ENCODE measurements at regions not wholly inside any gene's neighbourhood (a gene's known extent, or its start where the extent isn't known, plus 50 kb on each side); places are given as distances from the start of the nearest gene placed in this dataset.

DNA sequence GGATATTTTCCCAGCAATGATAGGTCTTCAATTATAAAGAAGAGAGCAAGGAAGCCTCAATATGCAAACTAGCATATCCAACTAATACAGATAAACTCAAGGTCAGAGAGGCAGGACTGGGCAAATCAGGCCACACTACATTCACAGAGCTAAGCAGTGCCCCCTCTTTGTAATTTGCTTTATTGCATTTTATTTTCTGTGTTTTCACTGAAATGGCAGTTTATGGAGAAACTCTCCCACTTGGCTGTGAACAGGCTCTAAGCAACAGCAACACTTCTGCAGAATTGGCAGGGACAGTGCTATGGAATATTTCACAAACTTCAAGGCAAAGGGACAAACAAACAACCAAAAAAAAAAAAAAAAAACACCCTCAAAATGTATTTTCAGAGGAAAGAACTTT, 93.4 kb upstream of the SOD1 start:
- DNase-seq (ENCODE audit: low read depth), result no peak

DNA sequence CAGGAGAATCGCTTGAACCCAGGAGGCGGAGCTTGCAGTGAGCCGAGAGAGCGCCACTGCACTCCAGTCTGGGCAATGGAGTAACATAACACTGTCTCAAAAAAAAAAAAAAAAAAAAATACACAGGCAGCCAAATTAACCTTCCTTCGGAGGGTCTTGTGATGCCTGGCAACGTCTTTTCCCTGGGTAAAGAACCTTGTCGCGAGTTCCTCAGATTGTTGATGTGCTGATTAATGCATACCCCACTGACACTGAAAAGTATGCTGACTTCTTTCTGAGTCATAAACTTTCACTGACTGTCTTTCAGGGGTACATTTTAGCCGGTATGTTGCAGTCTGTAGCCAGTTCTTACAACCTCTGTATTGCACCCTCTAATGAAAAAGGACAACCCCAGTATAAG, 95.1 kb upstream of the SOD1 start:
- DNase-seq (ENCODE audit: low read depth), result no peak

DNA sequence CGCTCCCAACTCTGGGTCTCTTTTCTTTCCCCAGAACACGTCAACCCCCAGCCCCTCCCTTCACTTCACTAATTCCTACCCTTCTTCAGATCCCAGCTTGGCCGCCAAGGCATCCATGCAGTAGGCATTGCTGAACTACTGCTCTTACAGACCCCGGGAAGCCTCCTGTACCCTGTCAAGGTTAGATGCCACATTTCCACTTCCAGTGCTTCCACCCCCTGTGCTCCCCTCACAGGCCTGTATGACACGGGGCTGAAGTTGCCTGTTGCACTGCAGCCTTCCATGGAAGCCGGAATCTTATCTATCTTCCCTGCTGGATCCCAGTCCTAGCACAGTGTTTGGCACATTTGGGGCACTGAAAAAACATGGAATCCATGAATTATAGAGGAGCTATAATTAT, 99.0 kb upstream of the SOD1 start:
- no peak for DNase-seq (ENCODE audit: low read depth)

DNA sequence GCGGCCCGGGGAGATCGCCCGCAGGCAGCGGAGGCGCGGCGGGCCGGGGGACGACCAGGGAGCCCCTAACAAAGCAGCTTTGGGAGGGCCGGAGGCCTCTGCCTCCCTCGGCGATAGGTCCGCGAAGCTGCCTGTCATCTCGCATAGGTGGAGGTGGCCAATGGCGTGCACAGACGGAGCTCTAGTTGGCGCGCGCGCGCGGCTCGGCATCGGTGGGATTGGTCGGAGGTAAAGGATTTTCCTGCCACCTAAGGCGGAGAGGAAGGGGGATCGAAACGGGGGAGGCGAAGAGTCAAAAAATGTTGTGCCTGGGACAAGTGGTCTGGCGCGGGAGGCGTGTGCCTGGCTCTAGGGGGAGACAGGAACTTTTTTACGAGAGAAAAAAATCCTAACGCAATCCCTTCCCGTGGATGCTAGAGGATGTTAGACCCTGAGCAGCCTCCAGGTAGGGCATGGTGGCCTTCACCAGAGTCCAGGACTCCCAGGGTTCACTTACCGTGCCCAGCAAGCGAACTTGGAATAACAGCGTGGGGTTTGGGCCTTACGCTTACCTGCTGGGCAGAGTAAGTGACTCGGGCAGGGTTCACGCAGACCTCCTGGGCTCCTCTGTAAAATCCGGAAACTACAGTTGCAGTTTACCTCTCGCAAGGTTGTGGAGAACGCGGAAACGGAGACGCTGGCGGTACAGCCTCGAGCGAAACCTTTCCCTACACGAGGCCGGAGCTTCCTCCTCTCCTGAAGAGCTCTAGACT, 99.9 kb upstream of the SOD1 start:
- DNase-seq (ENCODE audit: low read depth), result peak; percentile 80

DNA sequence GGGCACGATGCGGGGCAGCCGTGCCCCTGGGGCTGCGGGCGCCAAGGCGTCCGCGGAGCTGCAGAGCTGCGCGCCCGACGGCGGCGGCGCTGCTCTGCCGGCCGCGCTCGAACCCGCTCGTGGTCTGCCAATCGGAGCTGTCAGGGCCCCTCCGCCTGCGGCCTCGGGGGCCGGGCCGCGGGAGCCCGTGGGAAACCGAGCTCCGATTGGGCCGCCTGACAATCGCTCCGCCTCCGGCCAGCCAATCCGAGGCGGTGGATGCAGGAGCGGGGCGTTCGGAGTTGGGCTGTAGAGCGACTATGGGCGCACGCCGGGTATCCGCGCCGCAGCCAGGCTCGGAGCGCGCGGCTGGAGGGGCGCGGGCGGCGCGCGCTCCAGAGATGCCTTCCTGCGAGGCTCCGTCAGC, 100.5 kb upstream of the SOD1 start:
- peak; percentile 76 for DNase-seq (ENCODE audit: low read depth)

DNA sequence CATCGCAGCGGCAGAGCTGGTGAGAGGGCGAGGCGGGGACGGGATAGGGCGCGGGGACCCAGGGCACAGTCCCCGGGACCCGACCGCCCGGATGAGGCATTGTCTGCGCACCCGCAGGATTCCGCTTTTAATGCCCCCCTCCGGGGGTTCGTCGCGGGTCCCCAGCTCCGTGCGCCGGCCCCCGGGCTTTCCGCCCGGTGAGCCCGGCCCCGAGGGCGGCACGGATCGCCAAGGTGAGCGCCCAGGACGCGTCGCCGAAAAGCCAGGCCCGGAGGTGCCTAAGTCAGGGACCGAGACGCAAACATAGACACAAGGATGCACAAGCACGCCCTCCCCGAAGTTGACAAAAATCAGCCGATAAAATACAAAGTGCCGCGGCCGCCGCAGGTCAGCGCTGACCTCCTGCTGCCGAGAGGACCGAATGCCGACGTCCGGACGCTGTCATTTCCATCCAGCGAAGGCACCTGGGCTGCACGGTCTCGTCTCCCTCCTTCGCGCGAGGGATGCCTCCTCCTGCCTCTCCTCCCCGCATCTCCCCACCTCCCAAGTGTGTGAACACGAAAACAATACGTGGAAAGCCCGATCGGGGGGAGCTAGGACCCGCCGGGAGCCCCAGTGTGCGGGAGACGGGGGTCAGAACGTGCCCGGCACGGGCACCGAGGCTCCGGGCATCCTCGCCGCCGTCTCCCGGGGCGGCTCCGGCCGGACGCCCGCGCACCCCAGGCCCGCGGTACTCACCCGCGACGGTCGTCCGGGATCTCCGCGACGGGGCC, 101.1 kb upstream of the SOD1 start:
- no peak for DNase-seq (ENCODE audit: low read depth)

DNA sequence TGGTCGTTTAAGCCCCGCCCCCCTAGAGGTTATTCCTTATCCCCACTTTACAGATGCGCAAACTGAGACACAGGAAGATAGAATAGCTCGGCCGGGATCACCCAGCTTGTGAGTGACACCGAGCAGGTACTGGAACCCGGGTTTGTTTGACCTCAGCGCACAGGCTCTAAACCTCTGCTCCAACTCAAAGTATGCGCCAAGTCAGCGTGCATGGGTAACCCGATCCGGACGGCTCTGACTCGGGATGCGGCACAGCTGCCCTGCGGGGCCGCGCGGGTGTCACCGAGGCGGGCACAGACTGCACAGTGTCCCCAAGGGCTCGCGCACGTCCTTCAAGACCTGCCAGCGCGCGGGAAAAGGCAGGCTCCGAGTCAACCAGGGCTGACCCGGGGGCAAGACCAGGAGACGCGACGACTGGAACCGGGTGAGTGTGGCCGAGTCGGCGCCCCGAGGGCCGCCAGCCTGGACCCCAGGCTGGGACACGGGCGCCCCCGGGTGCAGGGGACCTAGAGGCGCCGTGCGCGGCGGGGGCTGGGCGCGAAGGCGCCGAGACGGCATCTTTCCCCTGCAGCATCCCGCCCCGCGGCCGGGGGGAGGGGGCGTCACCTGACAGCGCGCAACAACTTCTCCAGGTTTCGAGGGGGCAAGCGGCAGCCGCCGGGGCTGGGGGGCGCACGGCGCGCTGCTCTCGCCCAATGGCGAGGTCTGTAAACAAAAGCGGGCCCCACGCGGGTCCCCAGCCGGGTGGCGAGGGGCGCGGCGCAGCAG, 101.9 kb upstream of the SOD1 start:
- DNase-seq (ENCODE audit: low read depth), result no peak

DNA sequence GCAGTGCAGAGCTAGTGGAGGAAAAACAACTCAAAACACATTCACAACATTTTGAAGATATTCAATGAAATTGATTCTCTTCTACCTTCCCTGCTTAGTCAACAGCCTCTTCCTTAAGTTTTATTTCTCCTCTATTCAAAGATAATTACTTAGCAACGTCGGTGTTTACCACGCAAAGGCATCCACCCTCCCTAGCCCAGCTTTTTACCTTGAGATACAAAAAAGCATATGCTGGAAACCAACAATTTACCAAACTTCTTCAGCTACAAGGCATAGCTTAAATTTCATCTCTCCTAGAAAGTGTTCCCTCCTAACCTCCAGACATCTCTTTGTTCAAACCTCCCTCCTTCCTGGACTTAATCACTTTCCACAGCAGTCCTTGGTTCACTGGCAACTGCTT, 102.8 kb upstream of the SOD1 start:
- no peak for DNase-seq (ENCODE audit: low read depth)

DNA sequence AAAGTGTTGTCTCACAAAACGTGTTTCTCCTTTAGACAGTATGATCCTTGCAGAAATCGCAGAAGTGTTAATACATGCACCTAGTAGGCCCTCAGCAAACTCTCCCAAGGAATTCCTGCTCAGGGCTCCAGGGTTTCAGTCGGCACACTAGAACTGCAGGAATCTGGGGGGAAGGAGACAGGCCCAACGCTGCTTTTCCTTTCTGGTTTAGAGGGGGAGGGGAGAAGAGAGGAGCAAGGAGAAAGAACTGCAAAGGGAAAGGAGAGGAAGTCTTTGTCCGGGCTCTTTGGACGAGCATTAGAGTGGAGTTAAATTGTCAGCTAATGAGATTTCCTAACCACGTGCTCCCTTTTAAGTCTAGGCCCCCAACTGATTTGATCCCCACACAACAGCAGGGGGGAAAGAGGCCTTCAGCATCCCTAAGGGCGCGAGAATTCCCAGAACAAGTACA, 103.7 kb upstream of the SOD1 start:
- no peak for DNase-seq (ENCODE audit: low read depth)

DNA sequence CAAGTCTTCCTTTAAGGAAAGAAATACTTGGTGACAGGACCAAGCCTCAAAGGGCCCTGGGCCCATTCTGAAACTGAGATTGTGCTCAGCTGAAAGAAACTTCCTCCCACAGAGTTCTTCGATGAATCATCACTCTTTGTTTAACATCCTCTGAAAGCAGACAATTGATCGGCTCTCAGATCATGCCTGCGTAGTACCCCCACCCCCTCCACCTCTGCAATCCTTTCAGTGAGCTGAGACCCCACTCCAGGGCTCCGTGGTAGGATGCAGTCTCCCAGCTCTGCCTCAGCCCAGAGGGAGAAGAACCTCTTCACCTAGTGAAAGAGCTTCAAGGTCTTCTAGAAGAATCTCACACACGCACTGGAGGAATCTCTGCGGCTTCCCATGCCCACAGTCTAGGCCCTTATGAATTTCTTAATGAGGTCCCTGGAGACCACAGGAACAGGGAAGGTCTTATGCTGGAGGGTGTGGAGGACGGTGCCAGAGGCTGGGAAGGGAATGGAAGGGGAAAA, 104.9 kb upstream of the SOD1 start:
- no peak for DNase-seq (ENCODE audit: low read depth)

DNA sequence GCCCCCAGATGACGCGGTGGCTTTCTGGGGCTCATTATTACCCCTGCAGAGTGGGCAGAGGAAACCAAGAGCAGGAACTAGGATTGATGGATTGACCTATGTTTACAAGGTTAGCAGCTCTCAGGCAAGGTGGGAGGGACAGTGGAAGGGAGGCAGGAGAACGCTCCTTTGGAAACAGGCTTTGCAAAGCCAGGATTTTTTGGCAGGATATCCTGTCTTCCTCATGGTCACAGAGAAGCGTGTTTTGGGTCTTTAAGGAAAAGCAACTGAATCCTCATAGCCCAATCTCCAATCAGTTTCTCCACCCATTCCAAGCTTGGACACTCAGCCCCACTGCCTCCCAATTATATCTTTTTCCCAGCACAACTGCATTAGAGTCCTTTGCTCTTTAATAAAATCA, 105.6 kb upstream of the SOD1 start:
- DNase-seq (ENCODE audit: low read depth), result no peak

DNA sequence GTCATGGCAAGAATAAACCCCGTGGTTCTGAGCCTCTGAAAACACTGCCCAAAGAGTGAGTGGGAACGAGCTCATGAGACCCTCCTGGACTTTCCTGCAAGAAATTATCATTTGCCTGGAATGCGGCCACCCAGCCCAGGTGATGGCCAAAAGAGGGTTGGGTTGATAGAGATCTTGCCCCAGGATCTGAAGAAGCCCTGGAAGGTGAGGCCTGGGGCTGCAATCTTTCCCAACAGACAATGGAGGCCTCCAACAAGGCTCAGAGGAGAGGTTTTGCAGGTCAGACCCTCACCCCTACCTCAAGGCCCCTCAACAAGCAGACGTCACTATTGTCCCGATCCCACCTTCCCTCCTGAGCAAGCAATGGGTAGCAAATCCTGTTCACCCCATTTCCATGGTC, 106.0 kb upstream of the SOD1 start:
- no peak for DNase-seq (ENCODE audit: low read depth)

DNA sequence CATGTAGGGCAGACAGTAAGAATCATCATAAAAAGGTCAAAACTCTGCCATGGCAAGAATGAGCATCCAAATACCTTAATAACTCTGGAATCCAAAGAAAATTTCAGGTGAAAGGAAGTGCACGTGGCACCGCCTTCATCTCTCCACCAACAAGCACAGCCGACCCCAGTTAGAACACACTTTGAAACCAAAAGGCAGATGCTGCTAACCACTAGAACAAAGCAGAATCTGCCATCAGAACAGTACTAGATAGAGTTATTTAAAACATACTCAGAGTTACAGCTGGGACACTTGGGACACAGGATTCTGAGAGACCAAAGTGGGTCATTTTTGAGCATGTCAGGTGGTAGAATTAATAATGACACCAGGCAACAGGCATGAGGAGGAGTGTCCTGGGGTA, 106.7 kb upstream of the SOD1 start:
- DNase-seq (ENCODE audit: low read depth), result no peak

DNA sequence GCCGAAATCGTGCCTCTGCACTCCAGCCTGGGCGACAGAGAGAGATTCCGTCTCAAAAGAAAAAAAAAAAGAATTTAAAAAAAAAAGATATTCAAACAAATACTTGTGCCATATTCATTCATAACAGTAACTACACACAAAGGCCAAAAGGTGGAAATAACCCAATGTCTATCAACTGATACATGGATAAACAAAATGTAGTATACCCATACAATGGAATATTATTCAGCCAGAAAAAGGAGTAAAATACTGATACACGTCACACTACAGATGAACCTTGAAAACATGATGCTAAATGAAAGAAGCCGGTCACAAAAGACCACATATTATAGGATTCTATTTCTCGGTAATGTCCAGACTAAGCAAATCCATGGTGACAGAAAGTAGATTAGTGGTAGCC, 109.4 kb upstream of the SOD1 start:
- no peak for DNase-seq (ENCODE audit: low read depth)

DNA sequence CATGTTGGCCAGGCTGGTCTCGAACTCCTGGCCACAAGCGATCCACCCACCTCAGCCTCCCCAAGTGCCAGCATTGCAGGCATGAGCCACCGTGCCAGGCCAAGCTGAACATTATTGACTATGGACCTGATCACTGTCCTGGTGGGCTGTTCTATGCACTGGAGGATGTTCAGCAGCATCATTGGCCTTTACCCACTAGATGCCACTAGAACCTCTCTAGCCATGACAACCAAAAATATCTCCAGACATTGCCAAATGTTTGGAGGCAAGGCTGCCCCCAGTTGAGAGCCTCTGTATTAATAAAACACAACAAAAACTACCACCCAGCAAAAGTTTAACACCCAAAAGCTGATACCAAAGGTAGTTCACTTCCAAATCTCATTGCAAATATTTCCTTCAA, 110.8 kb upstream of the SOD1 start:
- no peak for DNase-seq (ENCODE audit: low read depth)

DNA sequence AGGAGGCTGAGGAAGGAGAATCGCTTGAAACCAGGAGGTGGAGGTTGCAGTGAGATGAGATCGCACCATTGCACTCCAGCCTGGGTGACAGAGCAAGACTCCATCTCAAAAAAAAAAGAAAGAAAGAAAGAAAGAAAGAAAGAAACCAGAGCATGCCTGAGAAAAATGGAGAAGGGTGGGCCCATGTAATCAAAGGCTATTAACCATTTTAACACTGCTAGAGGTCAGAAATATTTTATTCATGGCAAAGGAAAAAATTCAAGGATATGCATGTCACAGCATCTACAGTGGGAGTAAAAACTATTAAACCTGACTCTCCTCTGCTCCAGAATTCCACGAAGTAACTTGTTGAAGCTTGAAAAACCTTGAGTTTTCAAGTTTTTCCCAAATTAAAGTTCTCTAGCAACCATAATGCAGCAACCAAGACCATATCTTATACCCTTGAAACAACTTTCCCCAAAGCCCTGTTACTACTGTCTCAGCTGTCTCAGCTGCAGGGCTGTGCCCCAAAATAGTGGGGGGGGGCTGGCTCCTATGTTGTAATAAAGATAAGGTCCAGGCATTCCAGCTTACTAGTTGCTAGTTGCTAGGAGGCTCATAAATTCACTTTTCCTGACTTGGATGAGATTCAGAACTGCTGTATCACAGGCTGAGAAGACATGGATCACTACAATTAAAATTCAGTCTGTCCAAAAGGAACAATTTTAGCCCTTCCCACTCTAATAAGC, 112.9 kb upstream of the SOD1 start:
- DNase-seq (ENCODE audit: low read depth), result no peak

DNA sequence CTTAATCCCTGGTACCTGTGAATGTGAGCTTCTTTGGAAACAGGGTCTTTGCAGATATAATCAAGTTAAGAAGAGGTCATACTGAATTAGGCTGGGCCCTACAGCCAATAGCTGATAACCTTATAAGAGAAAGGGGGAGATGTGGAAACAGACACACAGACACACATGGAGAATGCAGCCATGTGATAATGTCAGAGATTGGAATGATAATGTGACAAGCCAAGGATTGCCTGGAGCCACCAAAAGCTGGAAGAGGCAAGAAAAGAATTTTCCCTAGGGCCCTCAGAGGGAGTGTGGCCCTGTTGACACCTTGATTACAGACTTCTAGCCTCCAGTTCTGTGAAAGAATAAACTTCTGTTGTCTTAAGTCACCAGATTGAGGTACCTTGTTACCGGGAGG, 114.5 kb upstream of the SOD1 start:
- no peak for DNase-seq (ENCODE audit: low read depth)

DNA sequence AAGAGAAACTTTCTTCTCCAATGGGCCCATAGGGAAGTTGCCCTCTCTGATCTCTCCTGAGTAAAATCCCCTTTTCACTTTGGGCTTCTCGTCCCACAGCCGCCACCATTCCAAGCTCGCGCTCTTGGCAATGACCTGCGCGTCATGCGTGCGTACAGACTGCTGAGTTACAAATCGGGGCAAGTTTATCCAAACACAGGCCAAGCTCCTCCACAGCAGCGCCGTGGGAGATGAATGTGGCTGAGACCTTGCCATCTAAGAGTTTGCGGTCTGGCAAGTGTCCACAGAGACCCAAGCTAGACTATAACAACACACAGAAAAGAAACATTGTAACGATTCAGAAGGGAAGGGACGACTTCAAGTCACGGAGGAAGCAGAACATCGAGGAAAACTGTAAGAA, 116.3 kb upstream of the SOD1 start:
- DNase-seq (ENCODE audit: low read depth), result peak; percentile 70

DNA sequence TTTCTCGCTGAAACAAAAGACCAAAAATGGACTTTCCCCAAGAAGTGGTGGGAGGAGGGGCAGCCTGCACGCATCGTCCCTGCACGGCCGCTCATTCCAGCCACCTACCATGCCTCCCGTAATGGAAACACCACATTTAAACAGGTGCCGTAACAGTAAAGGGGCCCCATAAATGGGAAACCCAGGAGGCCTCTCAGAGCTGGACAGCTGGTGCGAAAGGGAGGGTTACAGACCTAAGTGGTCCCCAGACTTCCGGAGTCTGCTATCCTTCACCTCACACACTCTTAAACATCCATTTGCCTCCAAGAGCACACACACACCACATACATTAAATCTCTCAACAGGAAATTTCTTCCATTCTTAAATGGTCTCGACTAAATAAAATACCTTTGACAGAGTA, 120.7 kb upstream of the SOD1 start:
- no peak for DNase-seq (ENCODE audit: low read depth)

DNA sequence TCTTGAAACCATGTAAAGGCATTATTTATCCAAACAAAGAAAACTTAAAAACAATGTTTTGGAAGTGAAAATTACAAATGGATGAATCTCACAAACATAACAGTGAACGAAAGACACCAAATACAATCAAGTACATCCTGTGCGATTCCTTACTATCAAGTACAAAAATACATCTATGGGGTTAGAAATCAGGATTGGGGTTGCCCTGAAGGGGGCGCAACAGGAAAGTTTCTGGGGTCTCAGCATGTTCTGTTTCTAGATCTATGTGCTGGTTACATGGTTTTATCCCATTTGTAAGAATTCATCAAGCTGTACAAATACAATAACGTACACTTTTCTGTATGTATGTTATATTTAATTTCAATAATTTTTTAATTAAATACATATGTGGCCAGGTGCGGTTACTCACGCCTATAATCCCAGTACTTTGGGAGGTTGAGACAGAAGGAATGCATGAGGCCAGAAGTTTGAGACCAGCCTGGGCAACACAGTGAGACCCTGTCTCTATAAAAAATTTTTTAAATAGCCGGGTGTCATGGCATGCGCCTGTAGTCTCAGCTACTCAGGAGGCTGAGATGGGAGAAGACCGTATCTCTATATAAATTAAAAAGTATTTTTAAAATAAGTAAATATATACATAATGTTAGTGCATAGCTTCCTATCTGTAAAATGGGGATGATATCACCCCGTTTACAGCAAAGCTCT, 121.5 kb upstream of the SOD1 start:
- no peak for DNase-seq (ENCODE audit: low read depth)

DNA sequence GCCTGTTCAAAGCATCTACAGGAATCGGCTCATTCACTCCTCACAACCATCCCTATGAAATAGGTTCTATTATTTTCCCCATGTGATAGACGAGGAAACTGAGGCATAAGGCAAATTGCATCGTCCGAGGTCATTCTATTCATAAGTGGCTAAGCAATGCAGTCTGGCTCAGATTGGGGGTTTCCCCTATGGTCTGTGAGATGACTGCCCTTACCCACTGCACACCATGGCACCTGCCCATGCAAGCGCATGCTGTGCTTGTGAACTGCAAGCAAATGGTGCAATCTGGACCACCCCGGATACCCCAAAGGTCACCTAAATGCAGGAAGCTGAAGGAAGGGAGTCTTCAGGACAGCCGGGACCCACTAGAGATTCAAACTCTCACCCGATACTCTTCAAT, 123.4 kb upstream of the SOD1 start:
- DNase-seq (ENCODE audit: low read depth), result no peak

All from stromal cell of bone marrow (primary cell).